Hepatocyte (in vitro differentiated cells): ENCODE measurements at regions not wholly inside any gene's neighbourhood (a gene's known extent, or its start where the extent isn't known, plus 50 kb on each side); places are given as distances from the start of the nearest gene placed in this dataset.

Experiments used
- DNase-seq: peaks from one replicate; pipeline ENCODE4 v3.0.0-alpha.2; 2016; ENCODE audit warnings: low spot score
- H2AFZ ChIP-seq: fragments of 200-600 bp; sonication (generic); 2 replicates; pipeline ENCODE4 v1.6.0; 2016; ENCODE audit warnings: antibody characterized with exemption, mild to moderate bottlenecking
- H3K27ac ChIP-seq: fragments of 200-600 bp; sonication (generic); 2 replicates; pipeline ENCODE4 v1.5.1; 2016; ENCODE audit warnings: mild to moderate bottlenecking
- H3K27me3 ChIP-seq: fragments of 200-600 bp; sonication (generic); 2 replicates; pipeline ENCODE4 v1.6.1; 2016
- H3K36me3 ChIP-seq: fragments of 200-600 bp; sonication (generic); replicated peaks from 2 replicates; pipeline ENCODE4 v1.5.1; 2016; ENCODE audit warnings: low read depth; ENCODE audit not compliant: insufficient read depth
- H3K4me1 ChIP-seq: fragments of 200-600 bp; sonication (generic); 2 replicates; pipeline ENCODE4 v1.5.1; 2016; ENCODE audit warnings: mild to moderate bottlenecking, moderate library complexity; ENCODE audit not compliant: insufficient read depth
- H3K4me2 ChIP-seq: fragments of 200-600 bp; sonication (generic); 2 replicates; pipeline ENCODE4 v1.6.0; 2016
- H3K4me3 ChIP-seq: fragments of 200-600 bp; sonication (generic); 2 replicates; pipeline ENCODE4 v1.5.1; 2016; ENCODE audit warnings: mild to moderate bottlenecking
- H3K79me2 ChIP-seq: fragments of 200-600 bp; sonication (generic); 2 replicates; pipeline ENCODE4 v1.6.0; 2017; ENCODE audit warnings: mild to moderate bottlenecking
- H3K9me2 ChIP-seq: fragments of 200-600 bp; sonication (generic); replicated peaks from 2 replicates; pipeline ENCODE4 v1.6.0; 2017; ENCODE audit warnings: mild to moderate bottlenecking; ENCODE audit not compliant: insufficient read depth
- H3K9me3 ChIP-seq: fragments of 200-600 bp; sonication (generic); 2 replicates; pipeline ENCODE4 v1.5.1; 2016; ENCODE audit warnings: low read depth, mild to moderate bottlenecking
- H4K20me1 ChIP-seq: fragments of 200-600 bp; sonication (generic); 2 replicates; pipeline ENCODE4 v1.6.0; 2016; ENCODE audit warnings: mild to moderate bottlenecking; ENCODE audit not compliant: insufficient read depth, poor library complexity, severe bottlenecking
- CTCF ChIP-seq: fragments of 200-600 bp; sonication (generic); IDR thresholded peaks from 2 replicates; pipeline ENCODE4 v1.5.1; 2016; ENCODE audit warnings: antibody characterized with exemption, mild to moderate bottlenecking; ENCODE audit not compliant: poor library complexity
- EZH2 ChIP-seq: fragments of 200-600 bp; sonication (generic); IDR thresholded peaks from 2 replicates; pipeline ENCODE4 v1.6.1; 2016; ENCODE audit warnings: antibody characterized with exemption, mild to moderate bottlenecking, borderline replicate concordance
- EZH2phosphoT487 ChIP-seq: fragments of 200-600 bp; sonication (generic); IDR thresholded peaks from one replicate; pipeline ENCODE4 v1.6.1; 2018; ENCODE audit warnings: antibody characterized with exemption, mild to moderate bottlenecking, low read depth, moderate library complexity; ENCODE audit not compliant: unreplicated experiment, severe bottlenecking
- WGBS: methylation state at CpG from one replicate; pipeline ENCODE4 v1.1.6; 2016; ENCODE audit warnings: low lambda C conversion rate; ENCODE audit errors: missing lambda C conversion rate; 5-methylcytosine and 5-hydroxymethylcytosine counted together

- H3K27me3 ChIP-seq, result peaks cover 42% of the 10 kb centered on the region
- WGBS, result 75% methylated on average over 7 of the region's 7 CpGs
- DNase-seq, result no peak
- H3K4me2 ChIP-seq, result no peak overlapping the region
- no peaks in the 10 kb centered on the region for H3K9me2 ChIP-seq
- no peaks in the 10 kb centered on the region for H3K36me3 ChIP-seq
- H3K4me3 ChIP-seq, result no peak overlapping the region
- no peaks in the 10 kb centered on the region for H3K9me3 ChIP-seq
- H3K79me2 ChIP-seq, result no peaks in the 10 kb centered on the region
- no peak overlapping the region for H2AFZ ChIP-seq
- H4K20me1 ChIP-seq, result no peaks in the 10 kb centered on the region
- no peak overlapping the region for H3K27ac ChIP-seq
- H3K4me1 ChIP-seq, result no peaks in the 10 kb centered on the region
- no peak for TF ChIP-seq EZH2phosphoT487
- TF ChIP-seq CTCF, result no peak
- no peak for TF ChIP-seq EZH2
Observed at GRCh38 chr1:36594023-36594422, 111.3 kb upstream of the CSF3R start.

GRCh38 chr1:36591278-36591677 is 108.6 kb upstream of the CSF3R start:
- no peaks in the 10 kb centered on the region for H3K4me1 ChIP-seq
- H3K4me2 ChIP-seq, result no peak overlapping the region
- 60% methylated on average over 7 of the region's 7 CpGs for WGBS
- no peaks in the 10 kb centered on the region for H4K20me1 ChIP-seq
- H3K4me3 ChIP-seq, result no peak overlapping the region
- no peak overlapping the region for H3K27ac ChIP-seq
- no peak for DNase-seq
- no peak overlapping the region for H2AFZ ChIP-seq
- TF ChIP-seq EZH2 (no peak), CTCF (no peak), EZH2phosphoT487 (no peak)
- H3K27me3 ChIP-seq, result peaks cover 45% of the 10 kb centered on the region
- no peaks in the 10 kb centered on the region for H3K9me2 ChIP-seq
- H3K36me3 ChIP-seq, result no peaks in the 10 kb centered on the region
- no peaks in the 10 kb centered on the region for H3K79me2 ChIP-seq
- H3K9me3 ChIP-seq, result no peaks in the 10 kb centered on the region

GRCh38 chr1:36590771-36591170 is 108.1 kb upstream of the CSF3R start:
- H3K9me3 ChIP-seq, result no peaks in the 10 kb centered on the region
- TF ChIP-seq CTCF, result no peak
- no peak for TF ChIP-seq EZH2phosphoT487
- TF ChIP-seq EZH2, result no peak
- no peaks in the 10 kb centered on the region for H3K4me1 ChIP-seq
- H3K79me2 ChIP-seq, result no peaks in the 10 kb centered on the region
- peaks cover 50% of the 10 kb centered on the region for H3K27me3 ChIP-seq
- H2AFZ ChIP-seq, result no peak overlapping the region
- WGBS, result 55% methylated on average over 9 of the region's 9 CpGs
- H3K36me3 ChIP-seq, result no peaks in the 10 kb centered on the region
- no peak overlapping the region for H3K4me3 ChIP-seq
- H3K27ac ChIP-seq, result no peak overlapping the region
- no peak for DNase-seq
- no peaks in the 10 kb centered on the region for H3K9me2 ChIP-seq
- H3K4me2 ChIP-seq, result no peak overlapping the region
- H4K20me1 ChIP-seq, result no peaks in the 10 kb centered on the region

DNA sequence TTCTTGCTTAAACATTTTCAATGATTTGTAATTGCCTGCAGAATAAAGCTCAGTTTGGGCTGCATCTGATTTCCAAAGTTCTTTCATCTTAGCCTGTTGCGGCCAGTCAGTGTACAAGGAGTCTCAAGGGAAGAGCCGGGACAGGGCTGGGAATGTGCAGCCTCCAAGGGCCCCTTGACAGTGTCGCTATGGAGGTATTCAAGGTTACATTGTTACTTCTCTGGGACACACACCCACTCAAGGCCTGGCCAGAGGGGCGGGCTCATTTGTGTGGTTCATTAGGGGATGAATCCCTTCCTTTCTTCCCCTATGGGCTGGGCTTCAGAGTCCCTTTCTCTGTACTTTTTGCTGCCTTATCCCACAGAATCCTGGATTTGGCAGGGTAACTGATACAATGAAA is 107.6 kb upstream of the CSF3R start:
- Histone ChIP-seq H3K27ac (no peak overlapping the region), H3K79me2 (no peaks in the 10 kb centered on the region), H3K9me3 (no peaks in the 10 kb centered on the region), H3K4me2 (no peak overlapping the region), H4K20me1 (no peaks in the 10 kb centered on the region), H3K4me1 (no peaks in the 10 kb centered on the region), H2AFZ (no peak overlapping the region), H3K4me3 (no peak overlapping the region), H3K9me2 (no peaks in the 10 kb centered on the region), H3K27me3 (peaks cover 49% of the 10 kb centered on the region), H3K36me3 (no peaks in the 10 kb centered on the region)
- 66% methylated on average over 4 of the region's 4 CpGs for WGBS
- TF ChIP-seq EZH2 (no peak), CTCF (no peak), EZH2phosphoT487 (no peak)
- no peak for DNase-seq
